ENCODE measurements at regions not wholly inside any gene's neighbourhood (a gene's known extent, or its start where the extent isn't known, plus 50 kb on each side); places are given as distances from the start of the nearest gene placed in this dataset.

DNA sequence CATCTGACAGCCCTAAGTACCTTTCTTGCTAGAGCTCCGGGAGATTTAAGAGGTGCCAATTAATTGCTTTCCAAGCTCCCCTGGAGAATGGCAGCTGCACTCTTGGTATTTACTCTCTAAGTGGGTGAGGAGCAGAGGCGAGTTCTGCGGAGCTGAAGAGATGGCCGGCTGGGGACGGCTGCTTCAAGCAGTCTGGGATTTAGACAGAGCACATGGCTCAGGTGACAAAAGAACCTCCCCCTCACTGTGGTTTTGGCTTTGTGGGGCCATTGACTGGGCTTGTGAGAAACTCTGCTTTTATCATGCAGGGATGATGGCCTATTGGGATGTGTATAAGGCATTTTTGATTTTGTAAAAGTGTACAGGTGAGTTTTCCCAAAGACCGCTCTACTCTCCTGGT lies 239.3 kb upstream of the EEF2KMT start:
- no peak for TF ChIP-seq TAF1 (IDR thresholded peaks at IDR 0.05; ENCODE audit: borderline replicate concordance, insufficient read depth, low read length)
- TF ChIP-seq, protein P1, sequence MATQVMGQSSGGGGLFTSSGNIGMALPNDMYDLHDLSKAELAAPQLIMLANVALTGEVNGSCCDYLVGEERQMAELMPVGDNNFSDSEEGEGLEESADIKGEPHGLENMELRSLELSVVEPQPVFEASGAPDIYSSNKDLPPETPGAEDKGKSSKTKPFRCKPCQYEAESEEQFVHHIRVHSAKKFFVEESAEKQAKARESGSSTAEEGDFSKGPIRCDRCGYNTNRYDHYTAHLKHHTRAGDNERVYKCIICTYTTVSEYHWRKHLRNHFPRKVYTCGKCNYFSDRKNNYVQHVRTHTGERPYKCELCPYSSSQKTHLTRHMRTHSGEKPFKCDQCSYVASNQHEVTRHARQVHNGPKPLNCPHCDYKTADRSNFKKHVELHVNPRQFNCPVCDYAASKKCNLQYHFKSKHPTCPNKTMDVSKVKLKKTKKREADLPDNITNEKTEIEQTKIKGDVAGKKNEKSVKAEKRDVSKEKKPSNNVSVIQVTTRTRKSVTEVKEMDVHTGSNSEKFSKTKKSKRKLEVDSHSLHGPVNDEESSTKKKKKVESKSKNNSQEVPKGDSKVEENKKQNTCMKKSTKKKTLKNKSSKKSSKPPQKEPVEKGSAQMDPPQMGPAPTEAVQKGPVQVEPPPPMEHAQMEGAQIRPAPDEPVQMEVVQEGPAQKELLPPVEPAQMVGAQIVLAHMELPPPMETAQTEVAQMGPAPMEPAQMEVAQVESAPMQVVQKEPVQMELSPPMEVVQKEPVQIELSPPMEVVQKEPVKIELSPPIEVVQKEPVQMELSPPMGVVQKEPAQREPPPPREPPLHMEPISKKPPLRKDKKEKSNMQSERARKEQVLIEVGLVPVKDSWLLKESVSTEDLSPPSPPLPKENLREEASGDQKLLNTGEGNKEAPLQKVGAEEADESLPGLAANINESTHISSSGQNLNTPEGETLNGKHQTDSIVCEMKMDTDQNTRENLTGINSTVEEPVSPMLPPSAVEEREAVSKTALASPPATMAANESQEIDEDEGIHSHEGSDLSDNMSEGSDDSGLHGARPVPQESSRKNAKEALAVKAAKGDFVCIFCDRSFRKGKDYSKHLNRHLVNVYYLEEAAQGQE (IDR thresholded peaks at IDR 0.05; ENCODE audit: insufficient read depth in 1 of 2, low read depth in 2 of 2, low read length in 2 of 2) = no peak
- TF ChIP-seq POLR2AphosphoS5 (IDR thresholded peaks at IDR 0.05; ENCODE audit: low read depth, low read length) = no peak
- no peak for TF ChIP-seq FOXP2 (optimal IDR thresholded peaks at IDR 0.05; ENCODE audit: borderline replicate concordance, extremely low read depth, extremely low read length, insufficient read depth)
- TF ChIP-seq SIN3A (IDR thresholded peaks at IDR 0.05; ENCODE audit: borderline replicate concordance, insufficient read depth, low read length) = no peak

DNA sequence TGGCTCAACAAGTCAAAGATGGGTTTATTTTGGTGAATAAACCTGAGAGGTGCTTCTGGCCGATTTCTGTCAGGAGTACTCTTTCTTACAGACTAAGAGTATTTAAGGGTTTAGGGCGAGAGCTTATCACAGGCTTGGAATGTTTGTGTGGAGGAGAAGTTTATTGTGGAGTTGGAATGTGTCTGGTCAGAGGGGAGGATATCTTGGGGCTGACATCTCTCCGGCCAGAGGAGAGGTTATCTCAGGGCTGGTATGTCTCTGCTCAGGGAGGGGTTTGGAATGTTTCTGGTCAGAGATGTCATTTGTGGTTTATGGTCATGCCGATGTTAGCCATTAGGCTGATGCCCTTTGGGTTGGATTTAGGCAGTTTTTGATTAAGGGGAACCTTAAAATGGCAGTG lies 236.4 kb upstream of the EEF2KMT start:
- TF ChIP-seq TAF1 (IDR thresholded peaks at IDR 0.05; ENCODE audit: borderline replicate concordance, insufficient read depth, low read length) (no peak), SIN3A (IDR thresholded peaks at IDR 0.05; ENCODE audit: borderline replicate concordance, insufficient read depth, low read length) (no peak), POLR2AphosphoS5 (IDR thresholded peaks at IDR 0.05; ENCODE audit: low read depth, low read length) (no peak), FOXP2 (optimal IDR thresholded peaks at IDR 0.05; ENCODE audit: borderline replicate concordance, extremely low read depth, extremely low read length, insufficient read depth) (no peak)
- TF ChIP-seq, protein P1 (IDR thresholded peaks at IDR 0.05; ENCODE audit: insufficient read depth in 1 of 2, low read depth in 2 of 2, low read length in 2 of 2) = no peak

DNA sequence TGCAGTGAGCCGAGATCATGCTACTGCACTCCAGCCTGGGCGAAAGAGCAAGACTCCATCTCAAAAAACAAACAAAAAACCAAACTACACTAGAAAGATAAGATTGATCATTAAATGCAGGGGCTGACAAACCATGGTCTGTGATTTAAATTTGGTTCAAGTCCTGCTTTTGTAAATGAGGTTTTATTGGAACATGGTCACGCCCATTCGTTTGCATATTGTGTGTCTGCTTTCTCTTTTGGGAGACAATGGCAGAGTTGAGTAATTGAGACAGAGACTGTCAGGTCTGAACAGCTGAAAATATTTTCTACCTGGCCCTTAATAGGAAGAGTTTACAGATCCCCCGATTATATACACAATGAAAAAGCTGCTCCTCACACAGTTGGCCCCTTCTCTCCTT lies 235.5 kb upstream of the EEF2KMT start:
- TF ChIP-seq FOXP2 (optimal IDR thresholded peaks at IDR 0.05; ENCODE audit: borderline replicate concordance, extremely low read depth, extremely low read length, insufficient read depth) (no peak), POLR2AphosphoS5 (IDR thresholded peaks at IDR 0.05; ENCODE audit: low read depth, low read length) (no peak), SIN3A (IDR thresholded peaks at IDR 0.05; ENCODE audit: borderline replicate concordance, insufficient read depth, low read length) (no peak), TAF1 (IDR thresholded peaks at IDR 0.05; ENCODE audit: borderline replicate concordance, insufficient read depth, low read length) (no peak)
- TF ChIP-seq, protein P1 (IDR thresholded peaks at IDR 0.05; ENCODE audit: insufficient read depth in 1 of 2, low read depth in 2 of 2, low read length in 2 of 2) = no peak

DNA sequence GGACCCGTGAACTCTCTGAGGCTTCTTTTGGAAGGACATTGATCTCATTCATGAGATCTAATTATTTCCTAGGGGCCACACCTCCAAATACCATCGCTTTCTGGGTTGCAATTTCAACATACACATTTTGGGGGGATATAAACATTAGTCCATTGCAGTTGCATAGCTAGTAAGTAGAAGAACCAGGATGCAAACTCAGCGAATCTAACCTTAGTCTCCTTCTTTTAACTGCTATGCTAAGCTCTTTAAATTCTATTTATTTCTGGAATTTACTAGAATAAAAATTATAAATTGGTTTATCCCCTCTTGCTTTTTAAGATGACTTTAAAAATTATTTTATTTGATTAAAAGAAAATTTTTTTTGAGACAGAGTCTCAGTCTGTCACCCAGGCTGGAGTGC lies 232.5 kb upstream of the EEF2KMT start:
- TF ChIP-seq SIN3A (IDR thresholded peaks at IDR 0.05; ENCODE audit: borderline replicate concordance, insufficient read depth, low read length) (no peak), FOXP2 (optimal IDR thresholded peaks at IDR 0.05; ENCODE audit: borderline replicate concordance, extremely low read depth, extremely low read length, insufficient read depth) (no peak), POLR2AphosphoS5 (IDR thresholded peaks at IDR 0.05; ENCODE audit: low read depth, low read length) (no peak), TAF1 (IDR thresholded peaks at IDR 0.05; ENCODE audit: borderline replicate concordance, insufficient read depth, low read length) (no peak)
- TF ChIP-seq, protein P1 (IDR thresholded peaks at IDR 0.05; ENCODE audit: insufficient read depth in 1 of 2, low read depth in 2 of 2, low read length in 2 of 2) = no peak

DNA sequence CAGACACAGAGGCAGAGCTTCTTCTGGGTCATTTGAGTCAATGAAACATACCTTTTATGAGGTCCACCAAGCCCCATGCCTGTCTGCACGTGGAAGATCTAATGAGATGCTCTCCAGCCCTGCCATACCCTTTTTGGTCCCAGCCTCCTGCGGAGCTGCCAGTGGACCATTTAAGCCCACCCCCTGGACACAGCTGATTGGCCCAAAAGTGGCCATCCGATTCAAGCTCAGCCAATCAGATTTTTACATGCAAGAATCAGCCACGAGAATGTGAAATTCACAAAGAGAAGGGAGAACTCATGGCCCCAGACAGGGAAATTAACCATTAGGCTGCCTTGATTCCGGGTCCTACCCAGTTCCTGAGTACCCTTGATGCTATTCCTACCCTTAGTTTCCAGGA lies 231.0 kb upstream of the EEF2KMT start:
- TF ChIP-seq TAF1 (IDR thresholded peaks at IDR 0.05; ENCODE audit: borderline replicate concordance, insufficient read depth, low read length) (no peak), SIN3A (IDR thresholded peaks at IDR 0.05; ENCODE audit: borderline replicate concordance, insufficient read depth, low read length) (no peak), FOXP2 (optimal IDR thresholded peaks at IDR 0.05; ENCODE audit: borderline replicate concordance, extremely low read depth, extremely low read length, insufficient read depth) (no peak), POLR2AphosphoS5 (IDR thresholded peaks at IDR 0.05; ENCODE audit: low read depth, low read length) (no peak)
- TF ChIP-seq, protein P1 (IDR thresholded peaks at IDR 0.05; ENCODE audit: insufficient read depth in 1 of 2, low read depth in 2 of 2, low read length in 2 of 2) = no peak
